ENCODE measurements at regions not wholly inside any gene's neighbourhood (a gene's known extent, or its start where the extent isn't known, plus 50 kb on each side); places are given as distances from the start of the nearest gene placed in this dataset.
"Not testable (repeated sequence)": the region's sequence is repeated elsewhere in the genome, so short reads cannot be mapped to it uniquely, and the experiment has no call there.

GRCh38 chr5:133857595-133858313, 110.7 kb downstream of the C5orf15 start:
- not testable (repeated sequence) for DNase-seq (ENCODE audit: low read depth in 2 of 2)

- DNase-seq (ENCODE audit: low read depth in 2 of 2): no peak
Measured at GRCh38 chr5:133854554-133854953, 113.9 kb downstream of the C5orf15 start.

GRCh38 chr5:133853646-133854365, 114.6 kb downstream of the C5orf15 start:
- no peak for DNase-seq (ENCODE audit: low read depth in 2 of 2)

- DNase-seq (ENCODE audit: low read depth in 2 of 2): no peak
Measured at GRCh38 chr5:133851521-133851920, 116.9 kb downstream of the C5orf15 start.

GRCh38 chr5:133850811-133851210, 117.6 kb downstream of the C5orf15 start:
- DNase-seq (ENCODE audit: low read depth in 2 of 2): no peak

GRCh38 chr5:133849116-133849515, 119.3 kb downstream of the C5orf15 start:
- no peak for DNase-seq (ENCODE audit: low read depth in 2 of 2)

- DNase-seq (ENCODE audit: low read depth in 2 of 2): no peak
Measured at GRCh38 chr5:133848341-133848811, 120.0 kb downstream of the C5orf15 start.

GRCh38 chr5:133847886-133848285, 120.5 kb downstream of the C5orf15 start:
- DNase-seq (ENCODE audit: low read depth in 2 of 2): no peak

GRCh38 chr5:133847301-133847700, 121.1 kb downstream of the C5orf15 start:
- no peak for DNase-seq (ENCODE audit: low read depth in 2 of 2)

GRCh38 chr5:133846478-133847226, 121.8 kb downstream of the C5orf15 start:
- no peak for DNase-seq (ENCODE audit: low read depth in 2 of 2)

GRCh38 chr5:133845271-133845670, 123.2 kb downstream of the C5orf15 start:
- no peak for DNase-seq (ENCODE audit: low read depth in 2 of 2)

GRCh38 chr5:133844836-133845235, 123.6 kb downstream of the C5orf15 start:
- no peak for DNase-seq (ENCODE audit: low read depth in 2 of 2)

- DNase-seq (ENCODE audit: low read depth in 2 of 2): no peak
Measured at GRCh38 chr5:133843911-133844310, 124.5 kb downstream of the C5orf15 start.

- DNase-seq (ENCODE audit: low read depth in 2 of 2): no peak
Measured at GRCh38 chr5:133842846-133843611, 125.4 kb downstream of the C5orf15 start.

GRCh38 chr5:133841831-133842750, 126.3 kb downstream of the C5orf15 start:
- DNase-seq (ENCODE audit: low read depth in 2 of 2): no peak

GRCh38 chr5:133840168-133840567, 128.3 kb downstream of the C5orf15 start:
- no peak for DNase-seq (ENCODE audit: low read depth in 2 of 2)

- no peak for DNase-seq (ENCODE audit: low read depth in 2 of 2)
Measured at GRCh38 chr5:133839721-133840120, 128.7 kb downstream of the C5orf15 start.

GRCh38 chr5:133839090-133839489, 129.3 kb downstream of the C5orf15 start:
- DNase-seq (ENCODE audit: low read depth in 2 of 2): no peak

- no peak for DNase-seq (ENCODE audit: low read depth in 2 of 2)
Measured at GRCh38 chr5:133838286-133838685, 130.1 kb downstream of the C5orf15 start.

GRCh38 chr5:133831491-133832224, 136.8 kb downstream of the C5orf15 start:
- no peak for DNase-seq (ENCODE audit: low read depth in 2 of 2)
